ENCODE measurements at regions not wholly inside any gene's neighbourhood (a gene's known extent, or its start where the extent isn't known, plus 50 kb on each side); places are given as distances from the start of the nearest gene placed in this dataset.

- FAIRE-seq (no peak), ATAC-seq (peak; percentile 35), DNase-seq (ENCODE audit: extremely low read depth in 1 of 4, low spot score in 3 of 4) (no peak)
- Histone ChIP-seq H3K9me3 (replicated peaks; ENCODE audit: control insufficient read depth, insufficient read depth, low read depth, low read length) (no peaks in the 10 kb centered on the region), H3K4me2 (ENCODE audit: insufficient read depth, low read length) (0 out of 2 replicates have a peak overlapping the region, but pooled peaks have one; percentile 13), H2AFZ (ENCODE audit: low read depth, low read length) (peak overlapping the region; percentile 69), H3K79me2 (ENCODE audit: control insufficient read depth, insufficient read depth, low read length) (no peaks in the 10 kb centered on the region), H4K20me1 (replicated peaks; ENCODE audit: control insufficient read depth, insufficient read depth, low read length) (no peaks in the 10 kb centered on the region), H3K4me1 (replicated peaks in 1 of 2; ENCODE audit: control insufficient read depth in 2 of 2, insufficient read depth in 2 of 2, low read length in 2 of 2) (peaks cover 6 to 35% of the 10 kb centered on the region in 2 experiments), H3K9me1 (ENCODE audit: control insufficient read depth, insufficient read depth, low read length) (no peaks in the 10 kb centered on the region), H3K27me3 (ENCODE audit: control insufficient read depth in 2 of 2, insufficient read depth in 2 of 2, low read length in 2 of 2) (no peaks in the 10 kb centered on the region), H3K4me3 (no peak overlapping the region), H3K36me3 (ENCODE audit: control insufficient read depth, insufficient read depth, low read length) (no peaks in the 10 kb centered on the region), H3K9ac (ENCODE audit: insufficient read depth in 1 of 2, low read depth in 2 of 2, low read length in 2 of 2) (peak overlapping the region in 1 of 2 experiments; percentile 4; a peak in 1 of 4 replicates), H3K27ac (ENCODE audit: extremely low read depth, low read depth, low read length) (no peak overlapping the region)
- in situ Hi-C loops (cut with MboI): no loop called here
- CTCF ChIA-PET (ENCODE audit: low intra/inter-chr PET ratio): no interaction called here
- intact Hi-C loops (cut with micrococcal nuclease): no loop called here
- WGBS (ENCODE audit: insufficient coverage, low coverage, missing lambda C conversion rate): 49% methylated on average over 8 of the region's 8 CpGs
- BruUV-seq (replicated peaks): no TSS peak
- POLR2A ChIA-PET: interaction anchor here (0.6 to 1.9 kb wide), 5 partner anchors 11 to 353 kb away, joined by 3 to 6 read pairs (median 4); no protein-coding TSS in a partner anchor
- TF ChIP-seq ZNF766 (CRISPR knock-in tag; conservative IDR thresholded peaks at IDR 0.05) (no peak), ZNF407 (IDR thresholded peaks at IDR 0.05; ENCODE audit: low read depth) (no peak), CXXC5 (CRISPR knock-in tag; IDR thresholded peaks at IDR 0.05) (0 out of 2 replicates have a peak, but pooled peaks have one; percentile 37), SMAD4 (CRISPR knock-in tag; conservative IDR thresholded peaks at IDR 0.05) (0 out of 2 replicates have a peak, but pooled peaks have one; percentile 27), L3MBTL2 (IDR thresholded peaks at IDR 0.05) (peak; percentile 17; the same call in 1 of the 2 replicates)
These were observed 105.2 kb upstream of the CITED2 start for GRCh38 chr6:139479433-139480222.

Data from K562 (cell line).